DOHH2 (cell line): ENCODE measurements at regions not wholly inside any gene's neighbourhood (a gene's known extent, or its start where the extent isn't known, plus 50 kb on each side); places are given as distances from the start of the nearest gene placed in this dataset.

Experiments used
- H3F3A ChIP-seq: fragments of 200-600 bp; sonication (generic), shearing (Covaris generic); 2 replicates; pipeline ENCODE4 v1.6.0; 2016; ENCODE audit warnings: antibody characterized with exemption, mild to moderate bottlenecking; ENCODE audit not compliant: control insufficient read depth, insufficient read depth
- H3K27ac ChIP-seq: fragments of 200-600 bp; sonication (generic); 2 replicates; pipeline ENCODE4 v1.5.1; 2014; ENCODE audit warnings: low read depth, mild to moderate bottlenecking, low read length, moderate library complexity
- H3K27me3 ChIP-seq: fragments of 200-600 bp; sonication (generic); 2 replicates; pipeline ENCODE4 v1.6.1; 2014; ENCODE audit warnings: mild to moderate bottlenecking, low read length, mixed read lengths; ENCODE audit not compliant: control insufficient read depth
- H3K36me3 ChIP-seq: fragments of 200-600 bp; sonication (generic); 2 replicates; pipeline ENCODE4 v1.6.1; 2014; ENCODE audit warnings: mild to moderate bottlenecking, low read length, moderate library complexity, mixed read lengths; ENCODE audit not compliant: control insufficient read depth
- H3K4me1 ChIP-seq: fragments of 200-600 bp; sonication (generic); 2 replicates; pipeline ENCODE4 v1.6.1; 2014; ENCODE audit warnings: mild to moderate bottlenecking, low read length, mixed read lengths; ENCODE audit not compliant: control insufficient read depth
- H3K4me2 ChIP-seq: fragments of 200-600 bp; sonication (generic); 2 replicates; pipeline ENCODE4 v1.6.0; 2014; ENCODE audit warnings: mild to moderate bottlenecking, low read length, moderate library complexity
- H3K4me3 ChIP-seq: fragments of 200-600 bp; sonication (generic); 2 replicates; pipeline ENCODE4 v1.5.1; 2014; ENCODE audit warnings: mild to moderate bottlenecking, low read length, mixed read lengths
- H3K79me2 ChIP-seq: fragments of 200-600 bp; sonication (generic); 2 replicates; pipeline ENCODE4 v1.6.1; 2014; ENCODE audit warnings: mild to moderate bottlenecking, low read length, mixed read lengths; ENCODE audit not compliant: control insufficient read depth
- H3K9me2 ChIP-seq: fragments of 200-600 bp; sonication (generic); replicated peaks from 2 replicates; pipeline ENCODE4 v1.6.1; 2014; ENCODE audit warnings: mild to moderate bottlenecking, low read length, mixed read lengths; ENCODE audit not compliant: control insufficient read depth
- H3K9me3 ChIP-seq: fragments of 200-600 bp; sonication (generic); 2 replicates; pipeline ENCODE4 v1.6.1; 2014; ENCODE audit warnings: antibody characterized with exemption, low read length, mixed read lengths; ENCODE audit not compliant: control insufficient read depth, insufficient read depth
- H4K20me1 ChIP-seq: fragments of 200-600 bp; sonication (generic); 2 replicates; pipeline ENCODE4 v1.6.0; 2014; ENCODE audit warnings: low read depth, mild to moderate bottlenecking, antibody characterized with exemption, low read length, moderate library complexity; ENCODE audit not compliant: control insufficient read depth, insufficient read depth
- CTCF ChIP-seq: fragments of 200-600 bp; sonication (generic); IDR thresholded peaks from one replicate; pipeline ENCODE4 v1.5.1; 2014; ENCODE audit warnings: antibody characterized with exemption, mild to moderate bottlenecking, low read depth, low read length; ENCODE audit not compliant: poor library complexity, severe bottlenecking
- EZH2phosphoT487 ChIP-seq: fragments of 200-600 bp; sonication (generic); IDR thresholded peaks from 2 replicates; pipeline ENCODE4 v1.6.1; 2017; ENCODE audit warnings: borderline replicate concordance, mild to moderate bottlenecking, antibody characterized with exemption, low read length, moderate library complexity, mixed read lengths

DNA sequence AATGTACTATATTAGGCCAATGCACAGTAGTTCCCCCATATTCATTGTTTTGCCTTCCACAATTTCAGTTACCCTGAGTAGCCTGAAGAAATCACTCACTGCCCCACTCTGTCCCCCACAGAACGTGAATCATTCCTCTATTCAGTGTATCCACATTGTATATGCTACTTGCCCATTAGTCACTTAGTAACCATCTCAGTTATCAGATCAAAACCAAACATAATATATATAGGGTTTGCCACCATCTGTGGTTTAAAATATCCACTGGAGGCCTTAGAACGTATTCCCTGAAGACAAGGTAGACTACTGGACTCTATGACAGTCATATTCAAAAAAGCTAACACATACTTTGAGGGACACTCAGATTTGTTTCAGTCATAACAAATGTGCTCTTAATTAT lies 465.7 kb upstream of the RGMB start:
- Histone ChIP-seq H3K36me3 (no peaks in the 10 kb centered on the region), H3K4me2 (no peak overlapping the region), H3K27me3 (no peaks in the 10 kb centered on the region), H3K4me1 (no peaks in the 10 kb centered on the region), H3K9me2 (no peaks in the 10 kb centered on the region), H3K27ac (no peak overlapping the region), H3F3A (no peaks in the 10 kb centered on the region), H3K4me3 (no peak overlapping the region), H3K79me2 (no peaks in the 10 kb centered on the region), H3K9me3 (no peaks in the 10 kb centered on the region), H4K20me1 (no peaks in the 10 kb centered on the region)
- TF ChIP-seq EZH2phosphoT487 (no peak), CTCF (no peak)

DNA sequence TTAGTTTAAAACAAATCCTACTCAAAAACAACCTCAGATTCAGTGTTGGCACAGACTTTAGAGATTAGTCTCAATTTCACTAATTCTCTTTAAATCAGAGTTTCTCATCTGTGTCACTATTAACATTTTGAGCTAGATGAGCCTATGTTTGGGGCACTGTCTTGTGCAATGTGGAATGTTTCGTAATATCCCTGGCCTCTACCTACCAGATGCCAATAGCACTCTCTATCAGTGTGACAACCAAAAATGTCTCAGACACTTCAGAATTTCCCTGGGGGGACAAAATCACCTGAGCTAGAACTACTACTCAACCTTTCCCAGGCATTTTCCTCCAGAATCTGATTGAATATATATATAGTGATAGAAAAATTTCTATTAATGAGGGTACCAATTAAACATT lies 465.2 kb upstream of the RGMB start:
- Histone ChIP-seq H3K27me3 (no peaks in the 10 kb centered on the region), H3K27ac (no peak overlapping the region), H4K20me1 (no peaks in the 10 kb centered on the region), H3K79me2 (no peaks in the 10 kb centered on the region), H3K4me2 (no peak overlapping the region), H3K9me3 (no peaks in the 10 kb centered on the region), H3K4me3 (no peak overlapping the region), H3K36me3 (no peaks in the 10 kb centered on the region), H3F3A (no peaks in the 10 kb centered on the region), H3K4me1 (no peaks in the 10 kb centered on the region), H3K9me2 (no peaks in the 10 kb centered on the region)
- TF ChIP-seq EZH2phosphoT487 = no peak
- no peak for TF ChIP-seq CTCF

GRCh38 chr5:98308960-98309359 lies 464.5 kb upstream of the RGMB start:
- Histone ChIP-seq H3K79me2 (no peaks in the 10 kb centered on the region), H3K36me3 (no peaks in the 10 kb centered on the region), H3K27ac (no peak overlapping the region), H3F3A (no peaks in the 10 kb centered on the region), H4K20me1 (no peaks in the 10 kb centered on the region), H3K4me3 (no peak overlapping the region), H3K9me3 (no peaks in the 10 kb centered on the region), H3K9me2 (no peaks in the 10 kb centered on the region), H3K27me3 (no peaks in the 10 kb centered on the region), H3K4me1 (no peaks in the 10 kb centered on the region), H3K4me2 (no peak overlapping the region)
- TF ChIP-seq CTCF (no peak), EZH2phosphoT487 (no peak)
